HFFc6 (cell line): ENCODE measurements at regions not wholly inside any gene's neighbourhood (a gene's known extent, or its start where the extent isn't known, plus 50 kb on each side); places are given as distances from the start of the nearest gene placed in this dataset.

Experiments
- DNase-seq: peaks from one replicate; pipeline ENCODE4 v3.0.0-alpha.2; 2018
- H3K27ac Mint-ChIP-seq: 2 replicates; pipeline ENCODE4 v1.8.0; 2020; ENCODE audit warnings: mild to moderate bottlenecking, mixed read lengths
- H3K27me3 Mint-ChIP-seq: 2 replicates; pipeline ENCODE4 v1.8.0; 2021; ENCODE audit warnings: mild to moderate bottlenecking, moderate library complexity, mixed read lengths; ENCODE audit not compliant: insufficient read depth
- H3K36me3 Mint-ChIP-seq: 2 replicates; pipeline ENCODE4 v1.8.0; 2021; ENCODE audit warnings: low read depth, mixed read lengths
- H3K4me1 Mint-ChIP-seq: 2 replicates; pipeline ENCODE4 v1.8.0; 2020; ENCODE audit warnings: low read depth, mixed read lengths
- H3K4me3 Mint-ChIP-seq: 2 replicates; pipeline ENCODE4 v1.8.0; 2020; ENCODE audit warnings: mild to moderate bottlenecking, moderate library complexity, mixed read lengths
- H3K9me3 Mint-ChIP-seq: 2 replicates; pipeline ENCODE4 v1.8.0; 2020; ENCODE audit warnings: mild to moderate bottlenecking, mixed read lengths
- CTCF ChIP-seq: fragments of 200-600 bp; sonication (generic); IDR thresholded peaks from 2 replicates; pipeline ENCODE4 v1.5.0; 2021; ENCODE audit warnings: antibody characterized with exemption, mild to moderate bottlenecking

- TF ChIP-seq CTCF: no peak
- DNase-seq: no peak
- H3K4me1 Mint-ChIP-seq: no peaks in the 10 kb centered on the region
- H3K36me3 Mint-ChIP-seq: no peaks in the 10 kb centered on the region
- no peak overlapping the region for H3K4me3 Mint-ChIP-seq
- H3K9me3 Mint-ChIP-seq: peaks cover 33% of the 10 kb centered on the region
- H3K27ac Mint-ChIP-seq: no peak overlapping the region
- H3K27me3 Mint-ChIP-seq: no peaks in the 10 kb centered on the region; the same call in 1 of the 2 replicates
Observed at GRCh38 chr3:75059120-75059519, 444.7 kb upstream of the CNTN3 start.

DNA sequence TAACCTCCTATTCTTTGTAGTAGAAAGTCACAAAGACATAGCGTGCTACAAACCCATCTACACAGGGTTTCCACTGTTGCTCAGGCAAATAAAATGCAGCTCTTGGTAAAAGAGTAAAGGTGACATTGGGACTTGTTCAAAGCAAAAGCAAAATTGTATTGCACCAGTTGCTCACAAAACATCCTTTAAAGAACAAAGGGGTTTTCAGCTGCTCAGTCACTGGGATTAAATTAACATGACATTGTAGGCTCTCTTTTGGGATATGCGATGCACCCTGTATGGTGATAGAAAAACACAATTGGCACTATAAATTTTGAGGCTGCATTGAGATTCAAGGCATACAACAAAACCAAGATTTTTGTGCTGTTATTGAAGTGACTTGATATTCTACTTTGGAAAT, 447.3 kb upstream of the CNTN3 start:
- H3K27me3 Mint-ChIP-seq: no peaks in the 10 kb centered on the region
- H3K9me3 Mint-ChIP-seq: peaks cover 33% of the 10 kb centered on the region
- no peak for TF ChIP-seq CTCF
- no peak for DNase-seq
- H3K4me1 Mint-ChIP-seq: no peaks in the 10 kb centered on the region
- H3K27ac Mint-ChIP-seq: no peak overlapping the region
- H3K4me3 Mint-ChIP-seq: no peak overlapping the region
- H3K36me3 Mint-ChIP-seq: no peaks in the 10 kb centered on the region

DNA sequence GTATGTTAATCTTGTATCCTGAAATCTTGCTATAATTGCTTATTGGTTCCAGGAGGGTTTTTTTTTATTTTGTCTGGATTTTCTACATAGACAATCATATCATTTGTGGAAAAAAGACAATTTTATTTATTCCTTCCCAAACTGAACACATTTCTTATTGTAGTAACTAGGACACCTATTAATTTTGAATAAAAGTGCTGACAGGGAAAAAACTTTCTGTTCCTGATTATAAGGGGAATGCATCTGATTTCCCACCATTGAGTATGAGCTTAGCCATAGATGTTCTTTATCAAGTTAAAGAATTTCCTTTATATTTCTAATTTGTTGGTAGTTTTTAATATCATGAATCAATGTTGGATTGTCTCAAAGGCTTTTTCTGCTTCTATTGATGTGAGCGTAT, 460.7 kb upstream of the CNTN3 start:
- no peak for TF ChIP-seq CTCF
- Mint-ChIP-seq H3K9me3 (peaks cover 21% of the 10 kb centered on the region), H3K27me3 (no peaks in the 10 kb centered on the region), H3K27ac (no peak overlapping the region), H3K4me3 (no peak overlapping the region), H3K4me1 (no peaks in the 10 kb centered on the region), H3K36me3 (no peaks in the 10 kb centered on the region)
- no peak for DNase-seq

GRCh38 chr3:75076481-75076880, 462.0 kb upstream of the CNTN3 start:
- peaks cover 24% of the 10 kb centered on the region for H3K9me3 Mint-ChIP-seq
- no peaks in the 10 kb centered on the region for H3K36me3 Mint-ChIP-seq
- H3K4me3 Mint-ChIP-seq: no peak overlapping the region
- no peak for TF ChIP-seq CTCF
- no peak for DNase-seq
- no peak overlapping the region for H3K27ac Mint-ChIP-seq
- no peaks in the 10 kb centered on the region for H3K4me1 Mint-ChIP-seq
- H3K27me3 Mint-ChIP-seq: no peaks in the 10 kb centered on the region

- no peak overlapping the region for H3K27ac Mint-ChIP-seq
- peaks cover 28% of the 10 kb centered on the region for H3K9me3 Mint-ChIP-seq
- no peak for TF ChIP-seq CTCF
- no peak overlapping the region for H3K4me3 Mint-ChIP-seq
- no peaks in the 10 kb centered on the region for H3K4me1 Mint-ChIP-seq
- no peaks in the 10 kb centered on the region for H3K27me3 Mint-ChIP-seq
- no peaks in the 10 kb centered on the region for H3K36me3 Mint-ChIP-seq
- DNase-seq: no peak
Observed at GRCh38 chr3:75078290-75078689, 463.8 kb upstream of the CNTN3 start.

GRCh38 chr3:75082845-75083244, 468.4 kb upstream of the CNTN3 start:
- Mint-ChIP-seq H3K27ac (no peak overlapping the region), H3K4me1 (no peaks in the 10 kb centered on the region), H3K9me3 (peaks cover 33% of the 10 kb centered on the region), H3K4me3 (no peak overlapping the region), H3K27me3 (no peaks in the 10 kb centered on the region), H3K36me3 (no peaks in the 10 kb centered on the region)
- DNase-seq: no peak
- TF ChIP-seq CTCF: no peak
